SK-MEL-5 (cell line): ENCODE measurements at regions not wholly inside any gene's neighbourhood (a gene's known extent, or its start where the extent isn't known, plus 50 kb on each side); places are given as distances from the start of the nearest gene placed in this dataset.
"Not testable (repeated sequence)": the region's sequence is repeated elsewhere in the genome, so short reads cannot be mapped to it uniquely, and the experiment has no call there.

Experiments used
- DNase-seq: peaks from one replicate; pipeline ENCODE4 v3.0.0-alpha.2; 2016; ENCODE audit warnings: low read depth, low spot score
- in situ Hi-C: cut with HindIII; loops from 2 replicates; pipeline ENCODE4 v1.10.0; 2016; ENCODE audit warnings: low sequenced_read_pairs, high pct_unique_total_duplicates, low pct_unique_long_range_greater_than_20kb

DNA sequence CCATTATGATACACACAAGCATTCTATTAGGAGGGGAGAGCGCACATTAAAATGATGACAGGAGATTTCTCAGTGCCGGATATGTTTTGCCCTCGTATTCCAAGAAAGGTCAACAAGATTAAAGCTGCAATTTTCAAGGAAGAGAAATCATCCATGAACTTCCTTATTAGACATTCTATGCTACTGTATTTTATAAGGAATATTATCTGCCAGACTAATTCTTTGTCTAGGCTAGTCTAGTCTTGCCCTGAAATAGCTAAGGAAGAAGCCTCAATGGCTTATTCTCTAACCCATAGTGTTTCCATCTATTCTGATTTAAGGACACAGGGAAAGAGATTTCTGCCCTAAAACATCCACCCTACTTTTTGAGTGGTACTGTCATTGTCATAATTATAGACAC, 315.4 kb downstream of the ADGRG6 start:
- in situ Hi-C loops, result no loop called here

DNA sequence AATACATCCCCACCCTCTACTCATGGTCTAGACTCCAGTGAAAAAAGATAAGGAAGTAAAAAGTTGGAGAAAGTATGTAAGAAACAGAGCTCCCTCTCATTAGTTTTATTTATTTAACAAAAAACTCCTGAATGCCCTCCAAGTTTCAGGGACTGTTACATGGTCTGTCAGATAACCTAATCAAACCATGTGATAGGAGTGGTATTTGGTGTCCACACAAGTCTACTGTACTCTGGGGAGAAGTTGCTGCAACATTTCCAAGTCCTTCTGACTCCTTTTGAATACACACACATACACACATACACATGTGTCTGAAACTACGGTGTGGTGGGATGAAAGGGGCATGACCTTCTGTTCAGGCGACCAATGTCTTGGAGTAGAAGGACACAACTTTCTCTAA, 320.0 kb downstream of the ADGRG6 start:
- in situ Hi-C loops, result no loop called here
- no peak for DNase-seq

More for the DNA sequence above, 315.4 kb downstream of the ADGRG6 start:
- DNase-seq, result no peak

DNA sequence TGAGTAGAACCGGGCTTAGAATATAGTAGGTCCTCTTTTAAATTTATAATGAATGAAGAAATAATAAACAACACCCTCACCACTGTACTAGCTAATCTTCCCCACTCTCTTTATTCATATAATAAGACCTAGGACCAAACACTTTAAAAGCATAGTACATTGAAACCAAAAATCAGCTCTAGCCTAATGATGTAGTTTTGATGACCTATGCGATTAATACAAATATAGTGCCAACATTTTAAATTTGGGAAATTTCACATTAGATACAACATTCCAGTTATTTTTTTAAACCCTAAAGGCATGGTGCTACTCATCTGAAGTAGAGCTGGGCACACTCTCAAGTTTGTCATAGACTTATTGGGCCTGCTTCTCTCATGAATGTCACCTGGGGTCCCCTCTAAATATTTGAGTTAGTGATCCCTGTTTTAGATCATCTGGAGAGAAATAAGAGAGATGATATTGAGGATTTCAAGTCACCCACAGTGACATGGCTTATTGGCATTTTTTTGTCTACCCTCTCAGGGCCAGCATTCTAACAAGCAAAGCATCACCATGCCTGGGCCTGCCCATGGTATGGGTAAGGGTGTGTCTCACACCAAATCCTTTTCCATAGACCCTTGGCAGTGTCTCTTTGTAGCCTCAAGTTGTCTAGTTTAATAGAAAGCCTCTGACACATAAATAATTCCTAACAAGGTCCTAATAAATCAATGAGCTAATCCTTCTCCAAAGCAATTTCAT, 319.8 kb downstream of the HIVEP2 start:
- in situ Hi-C loops, result no loop called here

DNA sequence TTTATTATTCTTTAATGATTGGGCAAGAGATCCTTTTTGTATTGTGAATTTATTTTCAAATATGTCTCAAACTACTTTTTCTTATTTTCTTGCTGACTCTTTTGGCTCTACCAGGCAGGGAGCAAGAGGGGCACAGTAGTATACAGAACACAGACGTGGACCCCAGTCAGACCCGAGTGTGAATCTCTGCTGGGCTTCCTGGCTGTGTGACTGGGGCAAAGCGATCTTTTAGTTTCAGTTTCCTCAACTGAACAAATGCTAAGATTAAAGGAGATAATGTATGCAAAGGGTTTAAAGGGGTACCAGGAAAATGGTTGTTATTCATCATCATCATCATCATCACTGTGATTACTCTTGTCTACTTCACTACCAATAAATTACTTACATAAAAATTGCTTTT, 317.5 kb downstream of the HIVEP2 start:
- no peak for DNase-seq
- in situ Hi-C loops, result no loop called here

More for the DNA sequence above, 319.8 kb downstream of the HIVEP2 start:
- no peak for DNase-seq

DNA sequence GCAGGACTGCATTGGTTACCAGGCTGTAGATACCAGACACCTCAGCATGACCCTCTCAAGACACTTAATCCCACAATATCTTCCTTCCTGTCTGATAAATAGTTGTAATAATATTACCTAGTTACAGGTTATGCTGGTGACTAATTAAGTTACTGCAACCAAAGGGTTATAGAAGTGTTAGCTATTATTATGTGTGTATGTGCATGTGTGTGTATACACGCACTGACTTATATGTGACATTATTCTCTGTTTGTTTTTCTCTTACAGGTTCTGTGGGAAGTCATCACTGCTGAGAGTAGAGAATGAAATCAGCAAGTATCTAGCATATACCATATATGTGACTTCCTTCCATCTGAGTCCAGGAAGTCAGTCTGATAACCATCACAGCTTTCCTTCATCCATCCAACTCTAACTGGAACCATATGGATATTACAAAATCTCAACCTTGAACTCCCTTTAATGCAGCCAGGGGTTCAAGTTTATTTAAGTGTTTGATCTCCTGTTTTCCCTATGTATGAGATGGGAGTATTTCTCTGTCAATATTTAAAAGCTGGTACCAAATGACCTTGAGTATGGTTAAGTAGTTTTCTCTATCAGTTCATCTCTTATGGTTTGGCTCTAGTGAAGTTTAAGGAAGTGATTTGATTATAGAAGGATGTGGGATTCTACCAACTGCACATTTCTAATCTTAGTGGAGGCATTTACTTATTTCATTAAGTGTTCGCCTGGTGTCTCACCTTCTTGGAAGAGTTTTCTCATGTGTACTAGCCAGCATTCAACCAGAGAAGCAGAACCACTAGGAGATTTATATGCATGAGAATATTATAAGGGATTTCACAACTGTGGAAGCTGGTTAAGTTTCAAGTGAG, 313.2 kb downstream of the HIVEP2 start:
- in situ Hi-C loops, result no loop called here
- DNase-seq, result no peak

DNA sequence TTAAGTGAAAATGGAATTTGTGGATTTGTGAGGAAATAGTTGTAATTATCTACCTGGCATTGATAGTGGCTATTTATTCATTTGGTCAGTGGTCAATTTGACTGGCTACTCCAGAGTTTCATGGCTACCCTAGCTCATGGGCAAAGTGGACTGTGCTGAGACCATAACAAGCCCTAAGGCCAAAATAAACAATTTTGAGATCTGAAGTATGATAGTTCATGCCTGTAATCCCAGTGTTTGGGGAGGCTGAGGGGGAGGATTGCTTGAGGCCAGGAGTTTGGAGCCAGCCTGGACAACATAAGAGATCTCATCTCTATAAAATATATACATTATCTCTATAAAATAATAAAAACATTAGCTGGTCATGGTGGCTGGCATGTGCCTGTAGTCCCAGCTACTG, 311.7 kb downstream of the HIVEP2 start:
- in situ Hi-C loops, result no loop called here
- no peak for DNase-seq

DNA sequence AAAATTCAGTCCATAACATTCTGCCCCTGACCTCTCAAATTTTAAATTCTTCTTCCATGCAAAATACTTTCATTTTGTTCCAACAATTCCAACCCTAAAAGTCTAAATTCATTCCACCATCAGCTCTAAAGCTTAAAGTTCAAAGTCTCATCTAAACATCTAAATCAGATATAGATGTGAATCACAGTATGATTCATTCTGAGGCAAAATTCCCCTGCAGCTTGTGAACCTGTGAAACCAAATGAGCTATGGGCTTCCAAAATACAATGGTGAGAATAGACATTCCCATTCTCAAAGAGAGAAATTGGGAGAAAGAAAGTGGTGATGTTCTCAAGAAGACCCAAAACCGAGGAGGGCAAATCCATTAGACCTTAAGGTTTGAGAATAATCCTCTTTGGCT, 309.8 kb downstream of the HIVEP2 start:
- in situ Hi-C loops, result no loop called here
- DNase-seq, result no peak

DNA sequence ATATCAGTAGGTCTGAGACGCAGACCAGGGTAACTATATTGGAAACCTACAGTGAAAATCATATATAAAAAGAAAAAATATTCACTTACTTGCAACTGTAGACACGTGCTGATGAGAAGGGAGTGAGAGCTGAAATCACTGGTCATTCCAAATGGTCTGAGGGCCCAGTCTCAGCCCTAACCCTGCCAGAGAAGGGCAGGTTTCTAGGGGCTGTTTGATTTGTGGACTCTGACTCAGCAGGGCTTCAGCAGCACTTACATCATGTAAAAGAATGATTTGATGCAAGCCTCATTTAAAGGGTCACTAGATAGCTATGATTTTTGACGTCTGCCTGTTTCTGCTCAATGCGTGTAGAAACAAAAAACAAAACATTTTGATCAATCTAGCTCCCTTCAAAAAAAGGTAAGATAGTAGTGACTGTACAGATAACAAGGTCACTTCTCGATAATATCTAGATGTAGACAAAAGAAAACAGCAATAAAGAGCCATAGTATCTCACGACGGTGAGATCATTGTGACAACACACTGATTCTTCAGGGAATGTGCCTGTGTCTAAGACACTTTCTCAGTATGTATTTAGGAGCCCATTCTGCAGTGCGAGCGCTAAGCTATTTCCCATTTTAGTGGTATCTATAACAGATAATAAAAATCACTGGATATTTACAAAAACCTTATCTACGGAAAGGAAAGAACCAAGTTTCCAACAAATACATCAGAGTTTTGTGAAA, 307.2 kb downstream of the HIVEP2 start:
- in situ Hi-C loops, result no loop called here
- DNase-seq, result no peak

DNA sequence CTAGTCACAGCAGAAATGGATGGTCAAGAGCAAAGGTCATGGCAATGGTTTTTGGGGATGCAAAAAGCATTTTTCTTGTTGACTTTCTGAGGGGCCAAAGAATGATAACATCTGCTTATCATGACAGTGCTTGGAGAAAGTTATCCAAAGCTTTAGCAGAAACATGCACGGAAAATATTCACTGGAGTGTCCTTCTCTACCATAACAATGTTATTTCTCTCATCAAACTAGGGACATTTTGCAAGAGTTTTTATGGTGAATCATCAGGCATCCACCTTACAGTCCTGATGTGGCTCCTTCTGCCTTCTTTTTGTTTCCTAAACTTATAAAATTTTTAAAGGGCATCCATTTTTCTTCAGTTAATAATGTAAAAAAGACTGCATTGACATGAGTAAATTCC, 302.3 kb downstream of the HIVEP2 start:
- in situ Hi-C loops, result no loop called here
- no peak for DNase-seq

DNA sequence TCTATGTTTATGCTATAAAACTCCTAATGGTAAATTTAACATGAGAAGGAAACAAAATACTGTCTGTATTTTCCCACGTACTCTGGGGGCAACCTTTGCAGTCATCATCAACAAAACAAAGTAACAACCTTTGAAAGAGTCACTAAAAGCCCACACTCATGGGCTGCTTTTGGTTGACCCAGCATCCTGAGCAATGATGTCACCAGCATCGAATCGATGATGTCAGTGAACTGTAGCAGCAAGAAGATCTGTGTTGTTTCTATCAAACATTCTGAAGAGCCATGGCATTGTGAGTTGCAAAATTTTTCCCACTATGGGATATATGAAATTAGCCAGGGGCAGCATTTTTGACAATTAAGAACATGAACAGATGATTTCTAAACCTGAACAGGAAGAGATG, 300.1 kb downstream of the HIVEP2 start:
- DNase-seq, result no peak
- in situ Hi-C loops, result no loop called here

DNA sequence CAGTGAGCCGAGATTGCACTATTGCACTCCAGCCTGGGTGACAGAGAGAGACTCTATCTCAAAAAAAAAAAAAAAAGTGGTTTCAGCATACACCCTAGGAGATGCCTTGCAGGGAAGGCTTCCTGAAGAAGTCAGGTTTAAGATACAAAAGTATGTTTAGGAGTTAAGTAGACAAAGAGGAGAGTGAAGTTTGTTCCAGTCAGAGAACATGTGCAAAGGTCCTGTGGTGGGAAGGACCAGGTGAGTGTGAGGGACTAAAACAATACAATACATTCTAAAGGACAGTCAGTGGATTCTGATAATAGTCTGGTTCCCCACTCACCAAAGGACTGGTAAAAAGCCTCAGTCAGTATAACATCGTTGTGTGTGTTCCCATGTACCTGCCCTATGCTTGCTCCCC, 299.3 kb downstream of the HIVEP2 start:
- in situ Hi-C loops, result no loop called here
- no peak for DNase-seq

DNA sequence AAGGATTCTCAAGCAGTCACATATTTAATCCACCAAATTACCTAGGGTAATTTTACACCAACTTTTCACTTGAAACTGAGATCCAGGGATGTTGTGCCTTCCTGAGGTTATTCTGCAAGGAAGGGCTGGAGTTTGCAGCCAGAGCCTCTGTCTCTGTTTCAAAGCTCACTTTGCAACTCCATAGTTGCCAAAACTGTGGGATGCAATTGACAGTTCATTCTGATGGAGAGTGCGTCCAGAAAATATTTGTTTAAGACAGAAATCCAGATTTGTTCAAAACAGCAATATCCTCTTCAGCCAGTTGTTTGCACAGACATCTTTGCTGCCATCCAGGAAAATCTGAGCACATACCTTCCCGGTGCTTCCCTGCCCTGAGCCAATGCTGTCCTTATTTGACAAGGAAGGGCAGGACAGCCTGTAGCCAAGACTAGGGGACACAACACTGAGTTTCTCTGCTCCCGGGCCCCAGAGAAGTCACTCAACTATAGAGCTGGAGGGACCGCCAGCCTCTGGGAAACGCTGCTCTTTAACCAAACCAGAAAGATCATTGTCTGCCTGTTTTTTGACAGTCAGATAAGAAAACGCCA, 297.4 kb downstream of the HIVEP2 start:
- in situ Hi-C loops, result no loop called here
- DNase-seq, result no peak

DNA sequence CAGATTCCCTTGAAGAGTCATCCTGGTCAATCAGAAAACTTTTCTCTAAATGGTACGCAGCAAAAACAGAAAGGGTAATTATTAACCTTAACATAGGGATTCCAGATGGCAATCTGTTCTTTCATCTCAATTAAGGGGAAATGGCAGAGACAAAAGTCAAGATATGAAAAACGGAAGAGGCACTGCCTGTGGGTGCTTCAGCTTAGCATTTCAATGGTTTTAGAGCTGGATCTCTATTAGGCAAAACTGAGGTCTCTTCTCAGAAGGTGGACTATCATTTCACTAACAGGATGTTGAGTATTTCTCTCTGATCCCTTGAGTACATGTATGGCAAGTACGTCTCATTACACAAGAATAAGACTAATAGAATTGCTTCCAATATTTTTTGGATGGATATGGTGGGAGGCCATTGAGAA, 296.9 kb downstream of the HIVEP2 start:
- in situ Hi-C loops, result no loop called here
- no peak for DNase-seq

DNA sequence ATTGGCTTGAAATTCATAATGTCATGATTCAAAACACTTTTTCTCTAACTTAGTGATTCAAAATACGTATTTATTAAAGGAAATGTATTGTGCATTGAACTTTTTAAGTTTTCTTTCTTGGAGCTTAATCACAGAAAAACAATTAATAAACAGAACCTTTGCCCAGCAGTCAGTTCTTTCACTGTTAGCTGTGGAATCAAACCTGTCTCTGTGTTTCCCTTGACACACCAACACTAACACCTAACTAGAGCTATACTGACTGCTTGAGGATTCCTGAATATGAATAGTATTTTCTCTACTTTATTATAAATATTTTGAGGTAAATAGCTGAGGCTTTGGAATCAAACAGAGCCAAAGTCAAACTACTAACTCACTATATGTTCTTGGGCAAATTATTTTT, 296.4 kb downstream of the HIVEP2 start:
- DNase-seq, result no peak
- in situ Hi-C loops, result no loop called here

DNA sequence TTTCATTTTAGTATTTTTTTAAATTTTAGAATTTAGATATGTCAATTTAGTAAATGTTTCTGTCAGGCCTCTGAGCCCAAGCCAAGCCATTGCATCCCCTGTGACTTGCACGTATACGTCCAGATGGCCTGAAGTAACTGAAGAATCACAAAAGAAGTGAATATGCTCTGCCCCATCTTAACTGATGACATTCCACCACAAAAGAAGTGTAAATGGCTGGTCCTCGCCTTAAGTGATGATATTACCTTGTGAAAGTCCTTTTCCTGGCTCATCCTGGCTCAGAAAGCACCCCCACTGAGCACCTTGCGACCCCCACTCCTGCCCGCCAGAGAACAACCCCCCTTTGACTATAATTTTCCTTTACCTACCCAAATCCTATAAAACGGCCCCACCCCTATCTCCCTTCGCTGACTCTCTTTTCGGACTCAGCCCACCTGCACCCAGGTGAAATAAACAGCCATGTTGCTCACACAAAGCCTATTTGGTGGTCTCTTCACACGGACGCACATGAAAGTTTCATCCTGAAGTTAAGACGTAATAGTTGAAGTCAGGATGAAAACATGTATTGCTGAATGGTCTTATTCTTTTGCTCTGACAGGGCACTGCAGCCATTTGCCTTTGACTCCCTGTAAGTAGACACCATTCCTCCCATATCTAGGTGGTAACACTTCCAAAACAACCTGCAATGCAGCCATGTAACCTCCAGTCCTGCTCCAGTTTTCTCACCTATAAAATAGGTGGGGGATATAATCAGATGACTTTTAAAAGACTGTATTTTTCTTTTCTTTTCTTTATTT, 295.3 kb downstream of the HIVEP2 start:
- DNase-seq, in situ Hi-C loops: not testable (repeated sequence)

DNA sequence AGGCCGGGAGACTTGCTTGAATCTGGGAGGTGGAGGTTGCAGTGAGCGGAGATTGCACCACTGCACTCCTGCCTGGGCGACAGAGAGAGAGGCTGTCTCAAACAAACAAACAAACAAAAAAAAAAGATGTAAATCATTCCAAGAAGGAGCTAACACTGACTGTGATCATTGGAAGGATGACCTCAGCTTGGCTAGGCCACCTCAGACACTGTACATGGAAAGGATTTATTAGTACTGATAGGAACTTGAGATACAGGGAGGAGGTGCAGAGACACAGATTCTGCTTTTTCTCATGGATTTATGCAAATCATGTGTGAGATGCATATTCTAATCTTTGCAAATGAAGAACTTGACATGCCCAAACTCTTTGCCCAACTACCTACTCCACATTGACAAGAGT, 293.6 kb downstream of the HIVEP2 start:
- in situ Hi-C loops, result no loop called here
- DNase-seq, result no peak

DNA sequence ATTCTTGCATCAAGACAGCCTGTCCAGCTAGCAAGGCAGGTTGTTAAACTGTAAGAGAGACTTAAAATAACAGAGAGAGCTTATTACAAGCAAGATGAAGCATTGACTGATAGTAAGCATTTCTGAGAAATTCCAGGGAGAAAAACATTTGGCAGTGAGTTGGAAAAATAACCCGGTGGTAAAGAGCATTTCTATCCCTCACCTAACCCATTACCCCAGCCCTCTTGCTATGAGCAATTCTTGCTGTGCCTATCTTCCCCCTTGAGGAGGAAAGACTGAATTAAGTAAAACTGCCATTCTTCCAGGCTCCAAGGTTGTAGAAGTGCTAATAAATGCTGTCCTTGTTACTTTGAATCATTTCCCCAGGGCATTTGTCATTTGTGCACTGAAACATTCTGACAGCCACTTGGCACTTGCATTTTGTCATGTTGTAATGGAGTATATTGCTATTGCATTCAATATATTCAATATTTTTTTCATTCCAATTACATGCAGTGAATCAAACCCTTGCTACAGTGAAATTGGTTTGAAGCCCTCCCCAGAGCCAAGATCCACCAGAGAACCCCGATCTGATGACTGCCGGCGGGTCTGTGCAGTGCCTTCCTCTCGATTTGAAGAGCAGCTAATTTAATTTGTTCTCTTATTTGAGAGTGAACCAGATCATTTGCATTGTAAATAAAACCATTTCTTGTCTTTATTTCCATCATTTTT, 291.1 kb downstream of the HIVEP2 start:
- no peak for DNase-seq
- in situ Hi-C loops, result no loop called here
